Stimulated activated CD8-positive, alpha-beta memory T cell treated with anti-CD3 and anti-CD28 coated beads, Interleukin-4, amount 100 ng/mL, for 48 hours (primary cell): ENCODE measurements at regions not wholly inside any gene's neighbourhood (a gene's known extent, or its start where the extent isn't known, plus 50 kb on each side); places are given as distances from the start of the nearest gene placed in this dataset.
"Not testable (repeated sequence)": the region's sequence is repeated elsewhere in the genome, so short reads cannot be mapped to it uniquely, and the experiment has no call there.

ENCODE experiments used
- DNase-seq: peaks from one replicate; pipeline ENCODE4 v3.0.0-alpha.2; 2020

GRCh38 chr12:68514807-68515411 lies 95.8 kb upstream of the RAP1B start:
- no peak for DNase-seq

GRCh38 chr12:68515793-68516192 lies 94.9 kb upstream of the RAP1B start:
- DNase-seq: no peak

- DNase-seq: no peak
Observed at GRCh38 chr12:68521321-68521839, 89.3 kb upstream of the RAP1B start.

- no peak for DNase-seq
Observed at GRCh38 chr12:68521848-68522502, 88.7 kb upstream of the RAP1B start.

GRCh38 chr12:68529466-68529865 lies 81.2 kb upstream of the RAP1B start:
- no peak for DNase-seq

- no peak for DNase-seq
Observed at GRCh38 chr12:68529869-68530268, 80.8 kb upstream of the RAP1B start.

- DNase-seq: no peak
Observed at GRCh38 chr12:68530299-68530698, 80.4 kb upstream of the RAP1B start.

GRCh38 chr12:68530965-68531364 lies 79.7 kb upstream of the RAP1B start:
- DNase-seq: no peak

- no peak for DNase-seq
Observed at GRCh38 chr12:68532204-68532886, 78.4 kb upstream of the RAP1B start.

- no peak for DNase-seq
Observed at GRCh38 chr12:68532887-68533248, 77.8 kb upstream of the RAP1B start.

GRCh38 chr12:68534108-68534507 lies 76.6 kb upstream of the RAP1B start:
- no peak for DNase-seq

- DNase-seq: no peak
Observed at GRCh38 chr12:68536885-68537485, 73.7 kb upstream of the RAP1B start.

GRCh38 chr12:68537571-68537970 lies 73.1 kb upstream of the RAP1B start:
- DNase-seq: no peak

- peak; percentile 60 for DNase-seq
Observed at GRCh38 chr12:68538726-68539614, 71.7 kb upstream of the RAP1B start.

GRCh38 chr12:68539615-68539952 lies 71.1 kb upstream of the RAP1B start:
- no peak for DNase-seq

GRCh38 chr12:68540768-68541167 lies 69.9 kb upstream of the RAP1B start:
- DNase-seq: not testable (repeated sequence)

- not testable (repeated sequence) for DNase-seq
Observed at GRCh38 chr12:68547318-68547717, 63.4 kb upstream of the RAP1B start.

GRCh38 chr12:68552605-68553195 lies 58.0 kb upstream of the RAP1B start:
- DNase-seq: not testable (repeated sequence)

GRCh38 chr12:68557011-68557730 lies 53.5 kb upstream of the RAP1B start:
- no peak for DNase-seq

- DNase-seq: no peak
Observed at GRCh38 chr12:68559246-68559645, 51.5 kb upstream of the RAP1B start.

- no peak for DNase-seq
Observed at GRCh38 chr12:68559984-68560850, 50.5 kb upstream of the RAP1B start.
